Sigmoid colon (tissue), 3 donors: ENCODE measurements at regions not wholly inside any gene's neighbourhood (a gene's known extent, or its start where the extent isn't known, plus 50 kb on each side); places are given as distances from the start of the nearest gene placed in this dataset.

Source experiments
- CTCF ChIP-seq, 4 experiments: fragments of 450-650 bp in 3 of 4; fragments of 200-600 bp in 1 of 4; IDR thresholded peaks; one replicate each; pipeline ENCODE4 v1.5.1; 2016 to 2019; ENCODE audit warnings: antibody characterized with exemption in 4 of 4, mild to moderate bottlenecking in 3 of 4, moderate library complexity in 2 of 4
- POLR2A ChIP-seq, 2 donors: fragments of 450-650 bp; IDR thresholded peaks; one replicate each; pipeline ENCODE4 v1.6.1; 2016; ENCODE audit warnings: antibody characterized with exemption in 2 of 2, mild to moderate bottlenecking in 2 of 2, moderate library complexity in 2 of 2

DNA sequence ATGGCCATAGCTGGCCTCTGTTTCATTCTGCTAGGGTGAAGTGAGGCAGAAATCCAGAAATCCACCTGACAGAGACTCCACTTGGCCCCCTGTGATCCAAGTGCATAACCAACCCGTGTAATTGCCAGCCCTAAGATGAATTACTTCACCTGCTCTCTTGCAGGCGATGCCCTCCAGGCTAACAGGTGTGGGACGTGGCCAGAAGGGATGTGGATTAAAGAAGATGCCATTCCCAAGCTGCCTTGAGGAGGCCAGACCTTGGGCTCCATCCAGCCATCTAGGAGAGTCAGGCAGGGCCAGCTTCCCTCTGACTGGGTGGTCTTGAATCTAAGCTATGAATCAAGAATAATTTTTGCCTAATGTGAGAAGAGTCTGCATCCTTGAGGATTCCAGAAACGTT lies 154.5 kb upstream of the BNIP2 start:
- no peak for TF ChIP-seq POLR2A (IDR thresholded peaks at IDR 0.05)
- no peak for TF ChIP-seq CTCF (IDR thresholded peaks at IDR 0.05)
